HG03571 (cell line): ENCODE measurements at regions not wholly inside any gene's neighbourhood (a gene's known extent, or its start where the extent isn't known, plus 50 kb on each side); places are given as distances from the start of the nearest gene placed in this dataset.

Experiments
- ATAC-seq: cut with Tn5 transposase; IDR thresholded peaks from one replicate; pipeline ENCODE4 v1.9.1; 2021; ENCODE audit not compliant: unreplicated experiment

DNA sequence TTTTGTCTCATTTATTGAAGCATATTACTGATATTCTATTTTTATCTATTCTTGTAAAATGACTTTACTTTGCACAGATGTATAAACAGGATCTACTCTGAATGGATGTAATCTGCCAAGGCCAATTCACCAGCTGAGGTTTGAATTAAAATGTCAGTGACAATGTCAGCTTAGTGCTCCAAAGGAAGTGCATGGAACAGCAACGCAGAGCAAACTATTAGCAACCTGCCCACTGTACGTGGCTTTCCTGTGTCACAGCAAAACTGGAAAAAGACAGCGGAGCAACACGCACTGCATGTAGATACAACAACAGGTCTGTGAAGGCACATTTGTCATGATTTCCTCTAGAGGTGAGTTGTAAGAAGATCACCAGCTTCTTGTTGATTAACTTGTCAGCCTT is 409.4 kb downstream of the MED10 start:
- no peak for ATAC-seq

DNA sequence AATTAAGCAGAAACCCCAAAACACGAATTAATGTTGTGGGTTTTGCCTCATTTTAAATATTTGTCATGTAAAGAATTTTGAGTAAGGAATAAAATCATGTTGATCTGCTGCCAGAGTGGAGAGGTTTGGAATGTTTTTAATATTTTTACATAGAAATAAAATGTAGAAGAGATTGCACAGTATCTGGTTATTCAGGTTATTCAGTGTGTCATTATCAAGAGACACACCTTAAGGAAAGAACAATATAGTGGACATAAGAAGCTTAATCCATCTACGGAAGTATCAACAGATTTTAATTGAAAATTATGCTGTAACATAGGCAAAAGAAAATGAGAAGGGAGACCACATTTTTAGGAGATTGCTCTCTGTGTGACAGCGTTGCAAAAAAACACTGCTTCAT is 410.4 kb downstream of the MED10 start:
- ATAC-seq, result no peak

DNA sequence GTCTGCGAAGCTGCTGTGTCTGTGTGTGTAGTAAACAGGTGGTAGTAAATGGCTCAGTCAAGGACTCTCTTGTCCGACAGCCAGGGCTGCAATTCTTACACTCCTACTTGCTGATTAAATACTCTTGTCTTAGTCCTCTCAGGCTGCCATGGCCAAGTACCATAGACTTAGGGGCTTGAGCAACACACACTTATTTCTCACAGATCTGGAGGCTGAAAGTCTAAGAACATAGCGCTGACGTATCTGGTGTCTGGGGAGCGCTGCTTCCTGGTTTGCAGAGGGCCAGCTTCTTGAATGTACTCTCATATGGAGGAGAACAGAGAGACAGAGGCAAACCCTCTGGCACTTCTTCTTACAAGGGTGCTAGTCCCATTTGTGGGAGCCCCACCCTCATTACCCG is 411.0 kb downstream of the MED10 start:
- ATAC-seq, result no peak

DNA sequence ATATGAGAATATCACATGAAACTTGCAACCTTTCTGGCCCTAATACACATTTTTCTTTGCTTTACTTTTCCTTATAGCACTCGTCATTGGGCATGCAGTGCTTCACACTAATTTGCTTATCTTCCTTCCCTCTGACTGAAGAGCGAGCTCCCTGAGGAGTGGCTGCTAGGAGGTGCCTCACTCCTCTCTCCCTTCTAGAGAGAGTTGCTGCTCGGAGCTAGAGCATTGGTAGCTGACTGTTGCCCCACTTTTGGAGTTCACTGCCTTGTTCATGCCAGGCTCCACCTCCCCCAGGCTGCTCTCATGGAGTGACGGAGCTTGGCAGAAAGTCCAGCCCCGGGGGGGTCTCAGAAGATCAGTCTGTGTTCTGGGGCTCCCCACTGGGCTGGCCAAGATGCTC is 413.2 kb downstream of the MED10 start:
- no peak for ATAC-seq

DNA sequence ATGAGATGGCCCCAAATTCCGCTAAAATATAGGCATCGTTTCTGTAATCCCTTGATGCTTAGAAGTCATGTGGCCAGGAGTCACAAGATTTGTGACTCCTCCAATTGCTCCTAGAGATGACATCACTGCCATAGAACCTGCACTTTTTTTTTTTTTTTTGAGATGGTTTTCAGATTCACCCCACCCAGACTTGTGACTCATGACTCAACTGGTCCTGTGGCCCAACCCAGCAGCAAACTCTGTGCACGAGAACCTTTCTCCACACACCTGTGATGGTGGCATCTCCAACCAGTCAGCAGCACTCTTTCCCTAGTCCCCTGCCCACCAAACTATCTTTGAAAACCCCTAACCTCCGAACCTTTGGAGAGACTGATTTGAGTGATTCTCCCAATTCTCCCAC is 414.0 kb downstream of the MED10 start:
- ATAC-seq, result no peak

DNA sequence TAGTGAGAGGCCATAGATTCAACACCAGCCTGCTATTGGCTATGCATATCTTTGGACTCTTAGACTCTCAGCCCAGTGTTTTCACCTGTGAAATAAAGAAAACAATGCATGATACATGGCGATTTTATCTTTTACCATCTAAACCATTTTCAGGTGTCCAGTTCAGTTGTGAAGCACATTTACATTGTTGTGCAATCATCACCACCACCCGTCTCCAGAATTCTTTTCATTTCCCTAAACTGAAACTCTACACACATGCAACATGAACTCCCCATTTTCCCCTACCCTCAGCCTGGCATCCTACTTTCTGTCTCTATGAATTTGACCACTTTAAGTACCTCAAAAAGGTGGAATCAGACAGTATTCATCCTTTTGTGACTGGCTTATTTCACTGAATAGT is 420.6 kb downstream of the MED10 start:
- no peak for ATAC-seq

DNA sequence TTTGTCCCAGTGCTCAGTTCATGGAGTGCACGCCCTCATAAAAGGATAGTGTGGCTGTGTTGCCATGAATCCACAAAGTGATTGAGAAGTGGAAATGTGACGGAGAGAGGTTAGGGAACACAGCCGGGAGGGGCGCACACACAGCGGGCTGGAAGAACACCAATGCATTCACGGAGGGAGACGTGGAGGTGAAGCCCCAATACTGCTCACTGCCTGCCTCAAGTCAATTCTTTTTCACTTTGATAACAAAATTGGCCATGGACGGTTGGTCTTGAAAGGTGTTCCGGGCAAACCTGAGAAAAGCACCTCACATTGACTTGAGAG is 424.1 kb downstream of the MED10 start:
- no peak for ATAC-seq

DNA sequence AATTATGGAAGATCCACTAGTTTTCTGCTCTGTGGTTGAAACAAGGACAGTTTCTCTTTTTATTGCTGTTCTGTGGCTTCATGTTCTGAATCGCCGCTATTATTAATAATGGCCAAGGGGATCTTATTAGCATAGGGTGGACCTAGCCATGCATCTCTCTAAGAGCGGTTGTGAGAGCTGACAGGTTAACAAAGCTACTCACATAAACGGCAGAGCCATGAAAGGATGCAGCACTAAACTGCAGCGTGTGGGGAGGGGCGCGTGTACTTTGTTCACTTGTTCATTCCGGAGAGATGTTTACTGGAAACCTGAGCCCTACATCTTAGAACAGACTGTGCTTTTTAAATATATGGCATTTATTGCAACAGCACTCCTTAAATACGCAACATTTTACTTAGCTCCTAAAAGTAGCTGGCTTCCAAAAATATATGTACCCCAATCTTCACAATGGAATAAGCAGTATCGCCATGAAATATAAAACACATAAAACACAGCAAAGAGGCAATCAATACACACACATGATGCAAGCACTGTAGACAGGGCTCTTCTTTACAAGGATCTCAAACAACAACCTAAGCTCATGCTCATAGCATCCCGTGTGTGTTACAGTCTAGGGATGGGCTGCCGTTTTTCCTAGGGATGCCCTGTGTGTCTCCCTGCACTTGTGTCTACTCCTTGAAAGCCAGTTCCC is 424.6 kb downstream of the MED10 start:
- no peak for ATAC-seq

DNA sequence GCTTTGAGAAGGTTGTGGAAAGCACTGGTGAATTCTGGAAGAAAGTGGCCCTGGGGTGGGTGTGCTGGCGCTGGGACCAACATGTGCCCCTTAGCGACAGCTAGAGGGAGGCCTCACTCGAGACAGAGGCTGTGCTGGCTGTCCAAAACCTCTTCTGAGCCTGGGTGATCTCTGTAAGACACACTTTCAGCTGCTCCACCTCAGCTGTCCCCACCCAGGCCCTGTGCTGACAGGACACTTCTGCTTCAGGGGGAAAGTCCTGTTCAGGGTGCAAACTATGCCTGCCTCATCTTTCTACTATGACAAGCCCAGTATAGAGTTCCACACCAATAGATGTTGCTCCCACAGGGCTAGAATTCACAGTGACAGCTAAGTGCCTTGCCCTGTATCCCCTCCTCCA is 426.4 kb downstream of the MED10 start:
- ATAC-seq, result no peak

DNA sequence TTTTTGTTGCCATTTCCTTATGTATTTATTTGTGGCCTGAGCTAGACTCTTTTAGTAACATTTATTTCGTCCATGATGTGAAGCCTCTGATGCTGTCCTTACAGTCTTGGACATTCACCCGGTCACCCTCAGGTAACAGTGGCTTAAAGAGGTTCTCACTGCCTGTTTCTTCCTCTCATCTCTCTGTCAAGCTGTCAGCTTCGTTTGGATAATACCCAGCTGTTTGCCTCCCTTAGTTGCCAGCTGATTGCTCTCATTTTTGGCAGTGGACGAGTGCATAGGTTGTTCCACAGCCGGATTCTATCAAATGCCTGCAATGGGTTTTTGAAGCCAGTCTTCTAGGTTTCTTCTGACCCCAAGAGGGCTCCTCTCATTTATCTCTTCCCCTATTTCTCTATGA is 427.7 kb downstream of the MED10 start:
- ATAC-seq, result no peak

DNA sequence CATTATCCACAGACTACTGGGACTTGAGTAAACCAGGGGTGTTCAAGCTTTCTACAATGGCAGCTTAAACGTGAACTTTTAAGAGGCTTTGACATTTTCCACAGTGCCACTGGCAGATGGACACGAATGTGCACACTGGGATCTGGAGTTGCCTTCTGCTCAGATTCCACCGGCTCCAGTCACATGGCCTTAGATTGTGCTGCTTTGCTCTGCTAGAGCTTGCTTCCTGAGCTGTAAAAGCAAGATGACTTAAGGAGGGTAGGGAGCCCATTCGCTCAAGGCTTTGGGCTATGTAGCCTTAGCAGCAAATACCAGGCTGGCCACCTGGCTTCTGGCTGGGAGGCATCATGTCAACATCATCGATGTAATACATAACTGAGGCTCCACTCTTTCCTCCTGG is 436.9 kb downstream of the MED10 start:
- no peak for ATAC-seq

DNA sequence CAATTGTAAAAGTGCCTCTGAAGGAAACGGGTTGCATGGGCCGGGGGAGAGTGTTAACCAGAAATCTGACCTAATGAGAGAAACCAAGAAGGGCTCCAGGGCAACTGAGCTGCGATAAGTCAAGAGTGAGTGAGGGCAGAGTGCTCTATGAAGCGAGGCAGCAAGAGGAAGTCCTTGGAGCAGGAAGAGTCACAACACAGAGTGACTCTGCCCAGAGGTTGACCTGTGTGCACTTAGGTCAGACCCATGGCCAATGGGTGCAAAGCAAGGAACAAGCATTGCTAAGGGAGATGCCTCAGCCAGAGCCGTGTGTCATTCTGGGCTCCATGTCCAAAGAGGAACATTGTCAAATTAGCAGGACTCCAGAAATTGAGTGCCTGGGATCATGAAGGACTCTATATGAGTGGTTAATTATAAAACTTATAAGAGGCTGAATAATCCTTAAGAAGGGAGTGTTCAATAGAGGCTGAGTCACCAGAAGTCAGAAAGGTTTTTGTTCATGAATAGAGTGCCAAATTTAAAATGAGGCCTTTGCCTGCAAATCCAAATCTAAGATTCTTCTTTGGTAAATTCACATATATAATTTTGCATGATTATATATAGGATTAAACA is 438.5 kb downstream of the MED10 start:
- no peak for ATAC-seq

DNA sequence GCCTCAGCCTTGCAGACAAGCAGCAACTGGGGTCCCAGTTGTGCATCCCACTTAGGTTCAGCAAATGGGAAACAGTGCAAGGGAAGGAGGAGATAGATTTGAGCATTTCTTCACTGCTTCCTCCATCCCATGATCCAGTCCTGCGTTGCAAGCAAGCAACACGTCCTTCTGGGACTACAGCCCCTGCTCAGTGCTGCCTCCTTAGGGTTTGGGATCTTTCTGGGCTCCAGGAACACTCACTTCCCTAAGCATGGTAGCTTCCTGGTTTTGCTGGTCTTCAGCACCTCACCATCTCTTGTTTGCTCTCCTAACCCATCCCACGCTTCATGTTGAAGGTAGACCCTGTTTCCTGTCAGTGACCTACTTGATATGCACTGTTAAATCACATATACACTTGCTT is 444.7 kb downstream of the MED10 start:
- ATAC-seq, result no peak

DNA sequence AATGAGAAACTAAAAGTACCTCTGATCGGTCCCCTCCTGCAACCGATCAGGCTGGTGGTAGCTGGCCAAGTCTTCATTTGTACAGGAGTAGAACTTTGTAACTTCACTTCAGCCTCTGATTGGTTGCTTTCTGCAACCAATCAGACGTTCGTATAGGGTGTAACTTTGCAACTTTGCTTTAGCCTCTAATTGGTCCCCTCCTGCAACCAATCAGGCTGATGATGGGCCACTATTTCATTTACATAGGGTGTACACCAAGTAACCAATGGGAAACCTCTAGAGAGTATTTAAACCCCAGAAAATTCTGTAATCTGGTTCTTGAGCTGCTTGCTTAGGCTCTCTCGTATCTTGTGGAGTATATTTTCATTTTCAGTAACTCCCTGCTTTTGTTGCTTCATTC is 445.5 kb downstream of the MED10 start:
- ATAC-seq, result no peak

DNA sequence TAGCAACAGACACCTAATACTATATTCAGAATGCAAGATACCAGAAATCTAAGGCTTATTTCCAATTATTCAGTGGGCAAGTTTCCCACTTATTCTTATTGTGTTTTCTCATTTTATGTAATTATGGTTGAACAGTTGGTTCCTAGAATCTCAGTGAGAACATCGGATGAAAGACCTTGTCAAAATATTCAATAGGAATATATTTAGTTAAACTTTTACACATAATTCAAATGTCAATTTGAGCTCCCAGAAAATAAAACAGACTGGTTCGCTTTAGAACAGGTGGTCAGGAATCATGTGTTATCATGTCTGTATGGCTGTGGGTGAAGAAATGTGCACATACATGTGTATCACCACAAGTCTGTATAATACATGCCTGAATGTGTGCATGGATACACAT is 447.8 kb downstream of the MED10 start:
- no peak for ATAC-seq

DNA sequence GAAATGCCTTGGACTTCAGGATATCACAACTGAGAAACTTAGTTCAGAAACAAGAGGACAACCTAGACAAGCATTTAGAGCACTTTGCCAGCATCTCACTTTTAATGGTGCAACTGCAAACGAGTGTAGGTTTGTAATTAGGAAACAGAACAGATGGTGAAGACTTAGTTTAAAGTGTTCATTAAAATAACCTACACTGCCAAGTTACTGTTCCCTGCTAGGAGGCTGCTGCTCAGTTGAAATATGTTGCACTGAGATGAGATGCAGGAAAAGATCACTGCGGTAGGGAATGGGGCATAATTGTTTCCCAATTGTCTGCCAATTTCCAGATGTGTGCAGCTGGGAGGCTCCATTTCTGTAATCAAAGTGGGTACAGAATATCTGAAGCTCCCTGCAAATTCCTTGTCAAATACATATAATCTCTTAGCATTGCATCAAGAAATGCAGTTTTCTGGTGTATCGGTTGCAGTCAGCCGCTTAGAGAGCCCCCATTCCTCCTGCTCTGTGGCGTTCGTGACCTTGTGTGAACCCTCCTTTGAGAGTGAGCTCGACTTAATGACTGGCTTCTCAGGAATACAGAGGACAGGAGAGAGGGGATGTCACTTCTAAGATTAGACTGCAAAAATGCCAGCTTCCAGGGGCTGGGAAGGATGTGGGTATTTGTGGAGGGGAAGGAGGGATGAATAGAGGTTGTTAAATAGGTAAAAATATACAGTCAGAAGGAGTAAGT is 448.9 kb downstream of the MED10 start:
- ATAC-seq, result no peak

DNA sequence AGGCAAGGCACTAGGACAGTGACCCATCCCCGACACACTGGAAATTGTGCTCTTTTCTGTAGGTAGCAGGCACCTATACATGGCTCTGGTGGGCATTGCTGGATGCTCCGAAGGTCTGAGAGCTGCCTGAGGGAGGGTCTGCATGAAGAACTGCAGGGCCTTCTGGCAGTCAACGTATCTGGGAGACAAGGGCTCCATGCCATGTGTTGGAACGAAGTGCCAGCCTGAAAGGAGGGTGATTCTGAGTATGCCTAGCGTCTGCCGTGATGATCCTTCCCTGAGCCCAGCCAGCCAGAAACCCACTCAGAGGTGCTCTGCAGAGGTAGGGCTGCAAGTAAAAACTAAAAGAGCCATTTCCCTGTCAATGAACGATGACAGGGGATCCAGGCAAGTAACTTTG is 453.2 kb downstream of the MED10 start:
- no peak for ATAC-seq

DNA sequence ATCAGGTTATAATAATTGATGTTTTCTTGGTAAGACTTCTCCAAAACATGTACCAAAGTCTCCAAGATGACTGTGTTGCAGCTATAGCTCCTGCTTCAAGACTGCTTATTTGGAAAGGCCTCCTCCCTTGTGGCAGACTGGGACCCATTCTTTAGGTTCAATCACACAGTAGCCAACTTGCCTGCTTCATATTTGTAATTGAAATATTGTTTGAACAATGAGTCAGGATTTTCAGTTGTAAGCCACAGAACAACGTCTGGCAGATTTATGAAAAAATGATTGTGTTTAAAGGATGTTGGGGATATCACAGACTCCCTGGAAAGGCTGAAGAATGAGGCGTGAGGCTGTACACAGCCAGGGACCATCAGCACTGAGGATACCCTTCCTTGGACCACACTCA is 458.9 kb downstream of the MED10 start:
- ATAC-seq, result no peak

DNA sequence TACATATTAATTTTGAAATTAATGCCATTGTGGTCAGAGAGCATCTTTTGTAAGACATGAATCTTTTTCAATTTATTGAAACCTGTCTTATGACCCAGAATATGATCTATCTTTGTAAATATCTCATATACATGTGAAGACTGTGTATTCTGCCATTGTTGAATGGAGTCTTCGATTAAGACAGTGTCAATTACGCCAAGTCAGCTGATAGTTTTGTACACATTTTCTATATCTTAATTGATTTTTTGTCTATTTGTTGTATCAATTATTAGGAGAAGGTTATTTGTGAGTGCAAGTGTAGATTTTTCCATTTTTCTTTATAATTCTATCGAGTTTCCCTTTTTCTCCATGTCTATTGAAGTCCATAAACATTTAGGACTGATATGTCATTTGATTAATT is 471.6 kb downstream of the MED10 start:
- no peak for ATAC-seq

DNA sequence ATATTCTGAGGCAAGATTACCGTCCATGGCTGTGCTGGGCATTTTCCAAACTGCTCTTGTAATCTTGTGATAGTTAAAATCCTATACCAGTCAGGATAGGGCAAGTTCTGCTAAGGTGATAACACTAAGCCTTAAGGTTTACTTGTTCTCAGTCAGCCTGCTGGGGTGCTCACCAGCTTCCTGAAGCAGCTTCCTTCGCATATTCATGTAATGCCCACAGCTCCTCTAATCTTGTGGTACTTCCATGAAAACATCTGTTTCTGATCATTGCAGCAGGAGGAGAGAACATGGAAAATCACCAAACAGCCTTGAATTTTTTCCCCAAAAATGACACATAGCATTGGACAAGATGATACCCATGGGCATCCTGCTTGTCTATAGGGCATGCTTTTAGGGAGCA is 473.2 kb downstream of the MED10 start:
- no peak for ATAC-seq

DNA sequence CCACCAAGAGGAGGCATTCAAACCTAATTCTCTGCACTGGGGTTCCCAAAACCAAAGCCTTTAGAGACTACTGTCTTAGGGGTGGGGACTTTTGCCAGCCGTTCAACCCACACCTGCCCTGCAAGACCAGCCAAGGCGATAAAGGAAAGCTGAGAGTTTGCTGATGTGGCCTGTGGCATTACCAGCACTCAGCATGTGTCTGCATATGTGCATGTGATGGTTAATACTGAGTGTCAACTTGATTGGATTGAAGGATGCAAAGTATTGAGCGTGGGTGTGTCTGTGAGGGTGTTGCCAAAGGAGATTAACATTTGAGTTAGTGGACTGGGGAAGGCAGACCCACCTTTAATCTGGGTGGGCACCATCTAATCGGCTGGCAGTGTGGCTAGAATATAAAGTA is 474.2 kb downstream of the MED10 start:
- ATAC-seq, result no peak
